Activated naive CD4-positive, alpha-beta T cell treated with anti-CD3 and anti-CD28 coated beads for 36 hours (primary cell): ENCODE measurements at regions not wholly inside any gene's neighbourhood (a gene's known extent, or its start where the extent isn't known, plus 50 kb on each side); places are given as distances from the start of the nearest gene placed in this dataset.

Experiments used
- CTCF ChIA-PET: fragments of 350-600 bp; sonication (Branson Sonifier 250); formaldehyde crosslinking; loops from one replicate; lab custom pipeline; 2021; ENCODE audit warnings: antibody characterized with exemption; lab: Charles Lee
- DNase-seq: peaks from one replicate; pipeline ENCODE4 v3.0.0-alpha.2; 2020
- H3K27ac Mint-ChIP-seq: one replicate; pipeline ENCODE4 v1.8.0; 2021; ENCODE audit warnings: mild to moderate bottlenecking, mixed read lengths
- H3K27me3 Mint-ChIP-seq: one replicate; pipeline ENCODE4 v1.8.0; 2021; ENCODE audit warnings: low read depth, mixed read lengths
- H3K36me3 Mint-ChIP-seq: one replicate; pipeline ENCODE4 v1.8.0; 2021; ENCODE audit warnings: low read depth, mixed read lengths
- H3K4me1 Mint-ChIP-seq: one replicate; pipeline ENCODE4 v1.8.0; 2021; ENCODE audit warnings: low read depth, mixed read lengths
- H3K4me3 Mint-ChIP-seq: one replicate; pipeline ENCODE4 v1.8.0; 2021; ENCODE audit warnings: mild to moderate bottlenecking, moderate library complexity, mixed read lengths
- H3K9me3 Mint-ChIP-seq: one replicate; pipeline ENCODE4 v1.8.0; 2021; ENCODE audit warnings: mixed read lengths
- intact Hi-C: fragments of 100-400 bp; cut with micrococcal nuclease; formaldehyde crosslinking; loops from one replicate; pipeline ENCODE4 v1.15.1; 2023

DNA sequence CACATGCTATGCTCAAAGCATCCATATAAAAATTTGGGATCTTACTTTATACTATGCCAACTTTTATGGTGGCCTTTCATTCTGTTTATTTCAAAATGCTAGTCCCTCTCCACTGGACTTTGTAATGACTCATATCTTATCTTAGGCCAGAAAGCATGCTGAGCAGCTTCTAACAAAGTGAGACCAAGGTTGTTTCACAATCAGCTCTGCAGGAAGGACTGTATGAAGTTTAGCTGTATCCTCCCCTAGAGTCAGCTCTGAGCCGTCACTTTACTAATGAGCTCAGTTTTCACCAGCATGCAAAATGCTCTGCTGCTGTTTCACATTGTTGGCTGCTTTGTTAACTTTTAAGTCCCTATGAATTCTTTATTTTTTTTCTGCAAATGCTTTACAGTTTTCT, 1608.8 kb downstream of the OLFM4 start:
- Mint-ChIP-seq H3K4me1 (no peaks in the 10 kb centered on the region), H3K36me3 (no peaks in the 10 kb centered on the region), H3K9me3 (peaks cover 4% of the 10 kb centered on the region), H3K27ac (no peak overlapping the region), H3K4me3 (no peak overlapping the region), H3K27me3 (no peaks in the 10 kb centered on the region)
- DNase-seq = no peak
- CTCF ChIA-PET = no interaction called here
- intact Hi-C loops = no loop called here

DNA sequence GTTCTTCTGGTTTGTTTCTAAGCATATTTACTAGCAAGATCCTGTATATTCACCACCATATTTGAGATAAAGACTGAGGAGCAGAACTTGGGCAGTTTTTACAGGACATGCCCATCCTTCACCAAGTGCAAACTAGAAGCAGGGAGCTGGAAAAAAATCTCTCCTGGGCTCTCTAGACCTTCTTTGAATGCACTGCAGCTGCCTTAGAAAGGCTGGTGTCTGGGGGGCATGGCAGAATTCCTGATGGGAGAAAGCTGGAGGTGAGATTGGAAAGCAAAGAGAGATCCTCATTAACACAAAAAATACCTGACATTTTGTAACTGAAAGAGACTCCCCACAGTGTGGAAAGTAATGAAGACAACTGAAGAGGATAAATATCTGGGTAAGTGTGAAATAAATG, 1612.1 kb downstream of the OLFM4 start:
- Mint-ChIP-seq H3K4me1 (no peaks in the 10 kb centered on the region), H3K4me3 (no peak overlapping the region), H3K27me3 (no peaks in the 10 kb centered on the region), H3K27ac (no peak overlapping the region), H3K36me3 (no peaks in the 10 kb centered on the region), H3K9me3 (peaks cover 6% of the 10 kb centered on the region)
- CTCF ChIA-PET = no interaction called here
- no peak for DNase-seq
- intact Hi-C loops = no loop called here

DNA sequence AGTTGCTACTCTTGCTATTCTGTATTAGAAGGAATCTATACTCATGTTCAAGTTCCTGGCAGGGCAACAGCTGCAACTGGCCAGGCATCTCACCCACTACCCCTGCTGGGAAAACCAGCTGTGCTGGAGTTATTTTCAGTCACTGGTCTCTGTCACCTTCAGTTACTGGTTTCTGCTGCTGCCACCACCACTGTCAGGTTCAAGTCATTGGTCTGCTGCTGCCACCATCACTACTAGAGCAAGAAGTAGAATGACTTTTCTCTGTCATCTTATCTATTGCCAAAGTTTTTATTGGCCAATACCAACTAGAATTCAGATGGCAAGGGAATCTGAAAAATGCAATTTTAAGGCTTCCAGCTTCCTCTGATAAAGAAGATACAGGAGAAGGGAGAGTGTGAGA, 1615.2 kb downstream of the OLFM4 start:
- Mint-ChIP-seq H3K4me1 (no peaks in the 10 kb centered on the region), H3K27me3 (no peaks in the 10 kb centered on the region), H3K27ac (no peak overlapping the region), H3K4me3 (no peak overlapping the region), H3K9me3 (peaks cover 7% of the 10 kb centered on the region), H3K36me3 (no peaks in the 10 kb centered on the region)
- intact Hi-C loops = no loop called here
- CTCF ChIA-PET = no interaction called here
- no peak for DNase-seq

DNA sequence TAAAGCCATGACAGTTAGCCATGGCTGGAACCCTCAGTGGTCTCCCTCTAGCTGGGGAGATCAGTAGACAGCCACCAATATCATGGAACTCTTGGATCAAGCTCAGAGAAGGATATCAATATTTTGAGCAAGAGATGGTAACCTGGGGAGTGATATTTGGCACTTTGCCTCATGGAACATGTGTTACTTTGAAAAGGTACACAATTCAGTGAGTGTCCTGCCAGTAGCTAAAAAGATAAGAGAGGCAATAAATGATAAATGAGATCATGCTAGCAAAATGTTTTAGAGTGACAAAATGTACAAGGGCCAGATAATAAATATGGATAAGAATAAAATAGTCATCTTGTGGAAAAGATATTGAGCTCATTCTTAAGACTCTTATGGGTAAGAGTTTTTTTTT, 1618.7 kb downstream of the OLFM4 start:
- intact Hi-C loops = no loop called here
- no peak for DNase-seq
- Mint-ChIP-seq H3K4me1 (no peaks in the 10 kb centered on the region), H3K27ac (no peak overlapping the region), H3K9me3 (peaks cover 6% of the 10 kb centered on the region), H3K27me3 (no peaks in the 10 kb centered on the region), H3K36me3 (no peaks in the 10 kb centered on the region), H3K4me3 (no peak overlapping the region)
- CTCF ChIA-PET = no interaction called here

DNA sequence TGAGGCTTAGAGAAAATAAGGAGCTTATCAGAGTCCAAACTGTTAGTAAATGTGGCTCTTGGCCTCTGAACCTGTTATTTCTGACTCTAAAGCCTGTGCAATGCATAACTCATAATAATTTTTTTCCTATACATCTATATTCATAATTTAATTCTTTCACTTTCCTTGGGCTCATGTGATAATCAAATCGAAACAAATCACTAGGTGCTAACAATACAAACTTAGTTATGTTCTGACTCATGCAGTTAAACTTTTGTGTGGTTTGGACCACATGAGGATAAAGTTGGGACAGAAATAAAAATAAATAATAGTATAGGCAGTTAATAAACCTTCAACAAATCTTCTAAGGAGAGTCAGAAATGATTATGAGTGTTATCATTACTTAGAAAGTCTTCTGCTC, 1629.0 kb downstream of the OLFM4 start:
- intact Hi-C loops = no loop called here

DNA sequence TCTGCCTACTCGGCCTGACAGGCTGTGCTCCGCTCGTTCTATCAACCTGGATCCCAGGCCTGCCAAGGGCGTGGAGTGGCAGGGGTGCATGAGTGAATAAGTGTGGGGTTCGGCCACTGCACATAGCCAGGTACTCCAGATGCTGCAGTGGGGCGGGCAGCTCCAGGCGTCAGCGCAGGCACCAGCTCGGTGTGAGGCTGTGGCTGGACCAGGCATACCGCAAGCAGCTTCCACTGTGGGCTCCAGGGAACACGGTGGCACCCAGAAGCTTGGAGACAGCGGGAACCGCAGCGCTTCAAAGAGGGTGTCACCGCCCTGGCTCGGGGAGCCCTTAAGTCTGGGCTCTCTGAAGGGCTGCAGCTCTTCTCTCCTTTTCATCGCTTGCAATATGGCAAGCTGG, 1630.2 kb downstream of the OLFM4 start:
- no peak overlapping the region for H3K27ac Mint-ChIP-seq
- no peaks in the 10 kb centered on the region for H3K4me1 Mint-ChIP-seq
- H3K4me3 Mint-ChIP-seq = no peak overlapping the region
- no peaks in the 10 kb centered on the region for H3K36me3 Mint-ChIP-seq
- intact Hi-C loops = no loop called here
- CTCF ChIA-PET = no interaction called here
- no peak for DNase-seq
- peaks cover 3% of the 10 kb centered on the region for H3K9me3 Mint-ChIP-seq
- no peaks in the 10 kb centered on the region for H3K27me3 Mint-ChIP-seq

More for the DNA sequence above, 1629.0 kb downstream of the OLFM4 start:
- no peaks in the 10 kb centered on the region for H3K4me1 Mint-ChIP-seq
- no peaks in the 10 kb centered on the region for H3K27me3 Mint-ChIP-seq
- H3K27ac Mint-ChIP-seq = no peak overlapping the region
- no peaks in the 10 kb centered on the region for H3K36me3 Mint-ChIP-seq
- DNase-seq = no peak
- CTCF ChIA-PET = no interaction called here
- H3K4me3 Mint-ChIP-seq = no peak overlapping the region
- peaks cover 1% of the 10 kb centered on the region for H3K9me3 Mint-ChIP-seq

DNA sequence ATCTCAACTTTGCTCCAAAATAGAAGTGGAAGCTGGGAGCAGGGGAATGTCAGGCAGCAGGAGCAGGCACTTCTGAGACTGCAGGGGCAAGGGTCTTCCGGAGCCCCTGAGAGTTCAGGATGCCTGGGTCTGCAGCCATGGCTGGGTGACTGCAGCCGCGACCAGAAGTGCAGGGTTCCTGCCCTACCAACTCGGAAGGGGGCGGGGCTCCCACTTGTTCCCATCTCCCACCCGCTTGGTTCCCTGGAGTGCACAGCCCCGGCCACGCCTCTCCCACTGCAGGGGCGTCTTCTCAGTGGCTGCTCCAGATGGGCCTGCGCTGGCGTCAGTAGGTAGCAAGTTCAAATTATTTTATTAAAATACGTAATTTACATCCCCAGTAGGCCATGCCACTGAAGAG, 1631.7 kb downstream of the OLFM4 start:
- DNase-seq = no peak
- intact Hi-C loops = no loop called here
- CTCF ChIA-PET = no interaction called here
- peaks cover 5% of the 10 kb centered on the region for H3K9me3 Mint-ChIP-seq
- H3K4me1 Mint-ChIP-seq = no peaks in the 10 kb centered on the region
- no peak overlapping the region for H3K4me3 Mint-ChIP-seq
- H3K36me3 Mint-ChIP-seq = no peaks in the 10 kb centered on the region
- H3K27me3 Mint-ChIP-seq = no peaks in the 10 kb centered on the region
- H3K27ac Mint-ChIP-seq = no peak overlapping the region

DNA sequence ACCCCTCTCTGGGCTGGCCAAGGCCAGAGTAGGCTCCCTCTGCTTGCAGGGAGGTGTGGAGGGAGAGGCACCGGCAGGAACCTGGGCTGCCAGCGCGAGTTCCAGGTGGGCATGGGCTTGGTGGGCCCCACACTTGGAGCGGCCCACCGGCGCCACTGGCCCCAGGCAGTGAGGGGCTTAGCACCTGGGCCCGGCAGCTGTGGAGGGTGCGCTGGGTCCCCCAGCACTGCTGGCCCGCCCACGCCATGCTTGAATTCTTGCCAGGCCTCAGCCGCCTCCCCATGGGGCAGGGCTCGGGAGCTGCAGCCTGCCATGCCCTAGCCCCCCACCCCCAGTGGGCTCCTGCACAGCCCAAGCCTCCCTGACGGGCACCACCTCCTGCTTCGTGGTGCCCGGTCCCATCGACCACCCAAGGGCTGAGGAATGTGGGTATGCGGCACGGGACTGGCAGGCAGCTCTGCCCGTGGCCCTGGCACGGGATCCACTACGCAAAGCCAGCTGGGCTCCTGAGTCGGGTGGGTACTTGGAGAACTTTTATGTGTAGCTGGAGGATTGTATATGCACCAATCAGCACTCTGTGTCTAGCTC, 1648.0 kb downstream of the OLFM4 start:
- no peak for DNase-seq
- H3K27ac Mint-ChIP-seq = no peak overlapping the region
- intact Hi-C loops = no loop called here
- H3K9me3 Mint-ChIP-seq = peaks cover 11% of the 10 kb centered on the region
- CTCF ChIA-PET = no interaction called here
- H3K4me1 Mint-ChIP-seq = no peaks in the 10 kb centered on the region
- no peak overlapping the region for H3K4me3 Mint-ChIP-seq
- no peaks in the 10 kb centered on the region for H3K36me3 Mint-ChIP-seq
- H3K27me3 Mint-ChIP-seq = no peaks in the 10 kb centered on the region

DNA sequence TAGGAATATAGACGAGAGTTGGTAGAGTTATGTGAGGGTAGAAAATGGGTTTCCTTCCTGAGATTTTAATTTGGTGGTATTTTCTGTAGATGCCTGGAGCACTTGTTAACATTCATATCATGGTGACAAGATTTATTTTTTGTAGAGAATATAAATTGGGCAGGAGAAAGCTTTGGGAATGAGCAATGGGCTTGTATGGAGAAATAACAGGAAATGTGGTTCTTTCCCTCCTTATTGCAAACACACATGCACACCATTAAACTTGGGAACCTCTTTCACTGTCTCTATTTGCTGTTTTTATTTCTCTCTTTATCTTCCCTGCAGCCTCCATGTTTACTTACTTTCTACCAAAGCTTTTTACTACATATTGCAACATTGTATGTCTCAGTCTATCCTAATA, 1653.6 kb downstream of the OLFM4 start:
- intact Hi-C loops = no loop called here
- CTCF ChIA-PET = no interaction called here
- H3K27ac Mint-ChIP-seq = no peak overlapping the region
- no peaks in the 10 kb centered on the region for H3K36me3 Mint-ChIP-seq
- H3K4me3 Mint-ChIP-seq = no peak overlapping the region
- H3K9me3 Mint-ChIP-seq = peaks cover 14% of the 10 kb centered on the region
- H3K4me1 Mint-ChIP-seq = no peaks in the 10 kb centered on the region
- DNase-seq = no peak
- H3K27me3 Mint-ChIP-seq = no peaks in the 10 kb centered on the region

DNA sequence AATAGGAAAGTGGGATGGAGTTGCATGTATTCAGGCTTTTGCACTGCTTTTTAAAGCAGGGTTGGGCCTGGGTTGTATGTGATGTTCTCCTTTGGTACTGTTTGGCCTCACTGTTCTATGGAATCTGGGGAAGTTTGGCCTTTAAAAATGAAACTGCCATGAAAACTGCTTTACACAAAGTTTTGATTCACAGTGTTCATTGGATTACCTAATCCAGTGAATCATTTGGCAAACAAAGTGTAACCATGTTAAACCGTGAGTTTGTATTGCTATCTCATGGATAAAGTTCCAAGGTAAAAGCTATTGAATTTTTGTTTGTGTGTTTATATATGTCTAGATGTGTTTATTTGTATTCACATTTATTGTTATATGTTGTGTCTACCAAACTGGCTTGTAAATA, 1658.6 kb downstream of the OLFM4 start:
- Mint-ChIP-seq H3K36me3 (no peaks in the 10 kb centered on the region), H3K27me3 (no peaks in the 10 kb centered on the region), H3K4me3 (no peak overlapping the region), H3K4me1 (no peaks in the 10 kb centered on the region), H3K9me3 (peaks cover 6% of the 10 kb centered on the region), H3K27ac (no peak overlapping the region)
- CTCF ChIA-PET = no interaction called here
- intact Hi-C loops = no loop called here
- DNase-seq = no peak

DNA sequence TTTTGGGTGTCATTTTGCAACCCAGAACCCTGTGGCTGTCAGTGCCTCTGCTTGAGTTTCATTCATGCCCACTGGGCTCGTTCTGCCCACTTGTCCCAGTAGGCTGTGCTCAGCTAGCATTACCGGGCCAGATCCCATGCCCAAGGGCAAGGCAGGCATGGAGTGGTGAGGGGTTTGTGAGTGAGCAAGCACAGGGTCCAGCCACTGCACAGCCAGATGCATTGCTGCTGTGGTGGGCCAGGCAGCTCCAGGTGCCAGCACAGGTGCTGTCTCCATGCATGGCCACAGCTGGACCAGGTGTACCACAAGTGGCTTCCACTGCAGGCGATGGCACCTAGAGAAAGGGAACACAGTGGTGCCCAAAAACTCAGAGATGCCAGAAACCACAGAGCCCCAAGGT, 1671.2 kb downstream of the OLFM4 start:
- CTCF ChIA-PET = no interaction called here
- no peak overlapping the region for H3K4me3 Mint-ChIP-seq
- no peaks in the 10 kb centered on the region for H3K36me3 Mint-ChIP-seq
- no peaks in the 10 kb centered on the region for H3K4me1 Mint-ChIP-seq
- DNase-seq = no peak
- H3K27ac Mint-ChIP-seq = no peak overlapping the region
- H3K9me3 Mint-ChIP-seq = peaks cover 4% of the 10 kb centered on the region
- H3K27me3 Mint-ChIP-seq = no peaks in the 10 kb centered on the region
- intact Hi-C loops = no loop called here

DNA sequence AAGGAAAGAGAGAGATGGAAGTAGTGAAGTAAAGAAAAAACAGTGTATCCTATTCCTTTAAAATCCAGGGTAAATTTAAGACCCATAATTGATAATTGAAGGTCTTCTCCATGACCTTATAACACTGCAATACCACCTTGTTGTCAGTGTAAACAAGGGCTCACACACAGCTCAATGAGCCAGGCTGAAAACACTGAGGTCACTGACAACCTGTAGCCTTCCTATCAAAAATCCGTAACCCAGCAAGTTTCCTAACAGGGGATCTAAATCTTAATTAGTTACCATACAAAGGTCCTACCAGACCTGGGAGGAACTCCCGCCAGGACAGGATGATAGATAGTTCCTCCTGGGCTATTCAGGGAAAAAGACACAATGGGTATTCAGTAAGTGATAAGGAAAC, 1677.1 kb downstream of the OLFM4 start:
- no peak overlapping the region for H3K4me3 Mint-ChIP-seq
- DNase-seq = no peak
- CTCF ChIA-PET = no interaction called here
- no peaks in the 10 kb centered on the region for H3K27me3 Mint-ChIP-seq
- intact Hi-C loops = no loop called here
- H3K4me1 Mint-ChIP-seq = no peaks in the 10 kb centered on the region
- H3K27ac Mint-ChIP-seq = no peak overlapping the region
- no peaks in the 10 kb centered on the region for H3K9me3 Mint-ChIP-seq
- no peaks in the 10 kb centered on the region for H3K36me3 Mint-ChIP-seq

DNA sequence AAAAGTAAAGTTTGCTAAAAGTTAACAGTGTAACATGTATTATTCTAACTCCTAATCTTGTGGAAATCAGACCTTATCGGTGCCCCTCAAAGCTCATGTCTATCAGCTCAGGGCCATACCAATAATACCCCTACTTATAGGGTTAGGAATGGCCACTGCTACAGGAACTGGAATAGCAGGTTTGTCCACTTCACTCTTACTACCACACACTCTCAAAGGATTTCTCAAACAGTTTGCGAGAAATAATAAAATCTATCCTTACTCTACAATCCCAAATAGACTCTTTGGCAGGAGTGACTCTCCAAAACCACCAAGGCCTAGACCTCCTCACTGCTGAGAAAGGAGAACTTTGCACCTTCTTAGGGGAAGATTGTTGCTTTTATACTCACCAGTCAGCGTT, 1677.7 kb downstream of the OLFM4 start:
- no peak for DNase-seq
- Mint-ChIP-seq H3K27me3 (no peaks in the 10 kb centered on the region), H3K9me3 (no peaks in the 10 kb centered on the region), H3K36me3 (no peaks in the 10 kb centered on the region), H3K4me1 (no peaks in the 10 kb centered on the region), H3K4me3 (no peak overlapping the region), H3K27ac (no peak overlapping the region)
- CTCF ChIA-PET = no interaction called here
- intact Hi-C loops = no loop called here

DNA sequence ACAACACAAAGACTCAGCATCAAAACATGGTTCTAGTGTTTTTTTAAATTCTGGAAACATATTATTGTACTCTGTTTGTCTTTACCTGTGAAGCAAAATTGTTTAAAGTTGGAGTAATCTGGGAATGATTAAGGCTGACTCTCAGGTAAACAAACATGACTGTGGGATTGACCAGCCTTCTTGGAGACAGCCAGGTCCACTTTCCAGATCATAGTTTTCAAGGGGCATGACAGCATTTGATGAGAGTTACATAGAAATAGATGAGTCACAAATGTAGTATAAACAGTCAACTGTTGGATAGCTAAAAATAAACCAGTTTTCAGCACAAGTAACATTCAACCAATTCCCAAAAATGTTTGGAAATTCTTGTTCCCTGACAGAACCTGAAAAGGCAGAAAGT, 1680.9 kb downstream of the OLFM4 start:
- no peaks in the 10 kb centered on the region for H3K4me1 Mint-ChIP-seq
- H3K36me3 Mint-ChIP-seq = no peaks in the 10 kb centered on the region
- intact Hi-C loops = no loop called here
- no peak overlapping the region for H3K4me3 Mint-ChIP-seq
- no peak for DNase-seq
- CTCF ChIA-PET = no interaction called here
- H3K27ac Mint-ChIP-seq = no peak overlapping the region
- H3K27me3 Mint-ChIP-seq = no peaks in the 10 kb centered on the region
- H3K9me3 Mint-ChIP-seq = peaks cover 5% of the 10 kb centered on the region
